SH-SY5Y (cell line): ENCODE measurements at regions not wholly inside any gene's neighbourhood (a gene's known extent, or its start where the extent isn't known, plus 50 kb on each side); places are given as distances from the start of the nearest gene placed in this dataset.

Experiments used
- GATA2 ChIP-seq: IDR thresholded peaks from 2 replicates; pipeline ENCODE4 v1.6.1; 2011; ENCODE audit warnings: mild to moderate bottlenecking, low read depth, low read length
- GATA3 ChIP-seq: IDR thresholded peaks from 2 replicates; pipeline ENCODE4 v1.6.1; 2011; ENCODE audit warnings: low read depth, mild to moderate bottlenecking, low read length, moderate library complexity

GRCh38 chr4:184958923-184959210 is 59.4 kb upstream of the HELT start:
- TF ChIP-seq GATA3 (no peak), GATA2 (no peak)
